Stimulated activated CD8-positive, alpha-beta memory T cell treated with anti-CD3 and anti-CD28 coated beads, Interleukin-7, amount 100 ng/mL, for 48 hours (primary cell): ENCODE measurements at regions not wholly inside any gene's neighbourhood (a gene's known extent, or its start where the extent isn't known, plus 50 kb on each side); places are given as distances from the start of the nearest gene placed in this dataset.
"Not testable (repeated sequence)": the region's sequence is repeated elsewhere in the genome, so short reads cannot be mapped to it uniquely, and the experiment has no call there.

ENCODE experiments used
- DNase-seq, 2 donors: peaks; one replicate each; pipeline ENCODE4 v3.0.0-alpha.2; 2020; ENCODE audit warnings: low read depth in 1 of 2; ENCODE audit errors: extremely low read depth in 1 of 2

DNA sequence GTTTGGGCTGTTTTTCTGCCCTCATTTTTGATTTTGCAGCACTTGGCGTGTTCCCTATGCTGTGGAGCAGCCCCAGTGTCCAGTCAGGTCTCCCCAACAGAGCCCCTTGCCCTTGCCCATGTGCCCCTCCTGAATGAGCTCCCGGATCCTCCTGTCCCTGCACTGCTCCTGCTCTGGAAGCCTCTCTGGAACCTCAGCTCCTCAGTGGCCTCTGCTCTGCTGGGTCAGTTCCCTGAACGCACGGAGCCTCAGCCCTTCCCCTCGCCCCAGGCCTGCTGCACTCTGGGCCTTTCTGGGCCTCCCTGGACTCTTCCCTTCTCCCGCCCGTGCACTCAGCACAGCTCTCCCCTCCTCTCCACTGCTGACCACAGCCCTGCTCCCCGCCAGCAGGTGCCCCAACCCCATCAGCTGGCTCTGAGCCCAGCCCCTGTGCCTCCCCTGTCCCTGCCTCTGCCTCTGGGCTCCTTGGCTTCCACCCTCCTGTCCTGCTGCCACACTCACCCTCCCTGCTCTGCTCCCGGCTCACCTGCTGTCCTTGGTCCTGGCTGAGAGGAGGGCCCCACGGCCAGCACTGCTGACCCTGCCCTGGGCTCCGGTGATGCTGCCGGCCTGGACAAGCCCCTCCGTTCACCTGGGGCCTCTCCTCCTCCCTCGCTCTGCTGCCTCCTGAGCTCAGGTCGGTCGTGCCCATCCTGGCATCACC, 220.6 kb downstream of the TMEM121 start:
- DNase-seq, result not testable (repeated sequence)

DNA sequence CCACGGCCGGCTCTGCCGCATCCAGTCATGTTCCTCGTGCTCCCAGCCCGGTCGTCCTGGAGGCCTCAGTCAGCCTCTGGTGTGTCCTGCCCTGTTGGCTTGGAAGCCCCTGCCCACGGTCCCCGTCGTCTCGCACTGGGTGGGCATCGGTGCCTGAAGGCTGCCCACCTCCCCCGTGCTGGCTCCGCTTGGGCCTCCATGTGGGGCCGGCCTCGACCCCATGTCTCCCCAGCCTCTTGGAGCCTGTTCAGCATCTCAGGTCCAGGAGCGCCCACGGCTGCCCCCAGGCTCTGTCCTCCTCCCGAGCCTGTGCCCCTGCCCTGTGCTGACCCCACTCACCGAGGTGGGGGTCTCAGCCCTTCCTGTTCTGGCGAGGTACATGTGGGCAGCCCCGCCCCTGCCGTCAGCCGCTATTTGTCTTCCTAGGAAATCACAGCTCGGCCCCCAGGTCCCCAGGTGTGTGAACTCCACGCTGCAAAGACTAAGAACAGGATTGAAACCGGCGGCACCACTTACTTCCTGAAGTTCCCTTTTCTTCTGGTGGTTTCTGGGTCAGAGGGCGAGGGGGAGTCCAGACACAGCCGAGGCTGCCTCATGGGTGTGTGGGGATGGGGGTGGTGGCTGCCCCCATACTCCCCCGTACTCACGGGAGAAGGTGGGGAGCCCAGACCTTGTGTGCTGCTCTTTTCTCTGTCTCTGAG, 221.3 kb downstream of the TMEM121 start:
- not testable (repeated sequence) for DNase-seq

DNA sequence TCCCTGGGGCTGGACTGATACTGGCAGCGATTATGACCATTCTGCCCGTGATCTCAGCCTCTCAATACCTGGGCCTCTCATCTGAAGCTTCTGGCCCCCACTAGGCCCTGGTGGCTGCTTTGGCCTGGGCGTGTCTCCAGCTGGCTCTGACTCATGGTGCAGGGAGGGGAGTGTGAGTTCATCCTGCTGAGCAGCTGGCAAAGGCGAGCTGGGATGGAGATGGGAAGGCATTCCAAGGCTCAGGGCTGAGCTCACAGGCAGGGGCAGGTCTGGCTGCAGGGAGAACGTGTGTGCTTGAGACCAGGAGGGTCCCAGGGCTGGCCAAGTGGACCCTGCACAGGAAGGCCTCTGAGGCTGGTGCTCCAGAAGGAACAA, 221.8 kb downstream of the TMEM121 start:
- DNase-seq, result no peak

- not testable (repeated sequence) for DNase-seq
Measured at GRCh38 chr14:105748710-105749109, 222.3 kb downstream of the TMEM121 start.

DNA sequence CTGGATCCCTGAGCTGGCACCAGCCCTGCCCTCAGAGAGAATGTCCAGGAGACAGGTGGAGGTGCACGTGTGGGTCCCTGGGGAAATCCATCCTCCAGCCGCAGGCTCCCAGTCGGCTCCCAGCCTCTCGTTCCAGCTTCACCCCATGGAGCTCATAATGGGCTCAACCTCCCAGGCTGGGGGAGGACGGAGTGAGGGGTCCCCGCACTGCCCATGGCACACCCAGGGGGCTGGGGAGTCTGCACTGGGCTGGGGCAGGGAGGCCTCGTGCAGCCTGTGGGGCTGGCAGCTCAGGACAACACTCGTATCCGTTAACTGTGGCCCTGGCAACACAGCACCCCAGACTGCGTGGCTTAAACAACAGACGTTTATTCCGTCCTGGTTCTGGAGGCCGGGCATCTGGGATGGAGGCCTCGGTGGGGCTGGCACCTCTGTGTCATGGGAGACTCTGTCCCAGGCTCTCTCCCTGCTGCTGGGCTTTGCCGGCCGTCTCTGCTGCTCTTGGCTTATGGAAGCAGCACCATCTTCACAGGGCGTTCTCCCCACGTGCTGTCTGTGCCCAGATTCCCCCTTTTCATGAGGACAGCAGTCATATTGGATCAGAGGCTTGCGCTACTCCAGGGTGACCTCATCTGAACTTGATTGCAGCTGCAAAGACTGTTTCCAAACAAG, 223.6 kb downstream of the TMEM121 start:
- not testable (repeated sequence) for DNase-seq

DNA sequence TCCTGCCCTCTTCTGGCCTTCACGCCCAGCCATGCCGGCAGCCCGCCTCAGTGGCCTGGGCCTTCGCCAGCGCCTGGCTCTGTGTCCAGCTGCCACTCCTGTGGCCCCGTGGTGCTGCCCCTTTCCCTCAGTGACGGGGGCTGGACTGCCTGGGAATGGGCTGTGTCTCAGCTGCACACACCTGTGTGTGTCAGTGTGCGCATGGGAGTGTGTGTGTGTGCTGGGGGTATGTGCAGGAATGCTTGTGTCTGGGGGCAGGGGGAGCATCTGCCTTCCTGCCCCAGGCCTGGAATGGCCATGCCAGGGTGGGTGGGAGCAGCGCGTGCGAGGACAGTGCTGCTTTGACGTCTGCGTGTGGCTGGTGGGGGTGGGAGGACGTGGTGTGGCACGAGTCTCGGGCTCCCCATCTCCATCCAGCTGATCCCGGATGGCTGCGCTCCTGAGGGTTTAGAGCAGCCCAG, 224.9 kb downstream of the TMEM121 start:
- DNase-seq, result not testable (repeated sequence)

- not testable (repeated sequence) for DNase-seq
Measured at GRCh38 chr14:105752420-105752819, 226.0 kb downstream of the TMEM121 start.

DNA sequence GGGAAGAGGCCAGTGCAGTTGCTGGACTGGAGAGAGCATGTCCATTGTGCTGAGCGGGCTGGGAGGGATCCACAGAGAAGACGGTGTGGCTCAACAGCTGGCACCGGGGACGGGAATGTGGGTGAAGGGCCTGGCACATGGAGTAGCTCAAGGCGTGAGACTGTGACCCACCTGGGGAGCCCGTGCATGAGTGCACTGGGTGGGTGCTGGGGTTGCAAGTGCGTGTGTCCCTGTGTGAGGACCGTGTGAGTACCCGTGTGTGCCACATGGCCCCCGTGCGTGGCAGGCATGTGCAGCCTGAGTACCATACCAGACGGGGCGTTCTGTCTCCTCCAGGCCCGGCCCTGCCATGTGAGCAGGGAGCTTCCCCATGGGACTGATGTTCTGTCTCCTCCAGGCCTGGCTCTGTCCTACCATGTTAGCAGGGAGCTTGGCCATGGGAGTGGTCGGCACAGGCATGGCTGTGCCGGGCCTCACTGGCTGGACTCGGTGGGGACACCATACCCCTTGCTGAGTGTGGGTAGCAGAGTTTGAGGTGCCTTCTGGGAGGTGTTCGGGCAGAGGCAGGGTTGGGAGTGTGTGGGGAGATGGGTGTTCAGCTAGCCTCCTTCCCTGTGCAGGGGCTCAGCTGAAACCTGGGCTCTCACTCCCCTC, 234.4 kb downstream of the TMEM121 start:
- DNase-seq, result no peak

GRCh38 chr14:105761345-105761740, 235.0 kb downstream of the TMEM121 start:
- DNase-seq, result not testable (repeated sequence)

DNA sequence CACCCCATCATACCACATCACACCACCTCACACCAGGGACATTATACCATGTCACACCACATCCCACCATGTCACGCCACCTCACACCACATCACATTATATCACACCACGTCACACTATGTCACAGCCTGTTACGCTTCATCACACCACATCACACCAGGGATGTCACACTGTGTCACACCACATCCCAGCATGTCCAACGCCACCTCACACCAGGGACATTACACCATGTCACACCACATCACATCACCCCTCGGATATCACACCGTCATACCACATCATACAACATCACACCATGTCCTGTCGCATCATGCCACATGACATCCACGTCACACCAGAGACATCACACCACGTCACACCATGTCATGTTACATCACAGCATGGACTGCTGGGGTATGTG, 235.5 kb downstream of the TMEM121 start:
- DNase-seq, result no peak

- not testable (repeated sequence) for DNase-seq
Measured at GRCh38 chr14:105762262-105762661, 235.9 kb downstream of the TMEM121 start.

DNA sequence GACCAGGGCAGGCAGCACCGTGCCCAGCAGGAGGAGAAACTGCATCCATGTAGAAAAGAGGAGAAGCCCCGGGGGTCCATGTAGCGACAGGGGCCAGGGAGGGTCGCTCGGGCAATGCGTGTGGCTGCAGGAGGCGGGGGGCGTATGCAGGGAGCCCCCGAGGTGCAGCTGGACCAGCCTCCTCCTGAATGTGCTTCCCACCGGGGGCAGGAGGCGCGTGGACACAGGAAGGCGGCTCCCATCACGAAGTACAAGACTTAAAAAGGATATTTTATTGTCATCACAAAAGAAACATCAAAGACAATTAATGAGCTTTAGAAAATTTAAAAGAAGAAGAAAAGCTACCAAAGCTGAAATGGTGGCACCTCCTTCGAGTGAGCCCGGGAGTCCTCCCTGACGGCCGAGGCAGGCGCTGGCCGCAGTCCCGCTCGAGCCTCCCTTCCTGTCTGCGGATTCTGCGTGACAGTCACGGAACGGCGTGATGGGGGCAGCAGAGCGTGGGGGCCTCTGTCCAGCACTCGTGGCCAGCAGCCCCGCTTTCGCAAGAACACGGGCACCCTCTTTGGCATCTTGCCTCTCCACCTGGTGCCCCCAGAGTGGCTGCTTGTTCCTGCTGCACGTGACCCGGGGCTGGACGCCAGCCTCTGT, 238.0 kb downstream of the TMEM121 start:
- not testable (repeated sequence) for DNase-seq

DNA sequence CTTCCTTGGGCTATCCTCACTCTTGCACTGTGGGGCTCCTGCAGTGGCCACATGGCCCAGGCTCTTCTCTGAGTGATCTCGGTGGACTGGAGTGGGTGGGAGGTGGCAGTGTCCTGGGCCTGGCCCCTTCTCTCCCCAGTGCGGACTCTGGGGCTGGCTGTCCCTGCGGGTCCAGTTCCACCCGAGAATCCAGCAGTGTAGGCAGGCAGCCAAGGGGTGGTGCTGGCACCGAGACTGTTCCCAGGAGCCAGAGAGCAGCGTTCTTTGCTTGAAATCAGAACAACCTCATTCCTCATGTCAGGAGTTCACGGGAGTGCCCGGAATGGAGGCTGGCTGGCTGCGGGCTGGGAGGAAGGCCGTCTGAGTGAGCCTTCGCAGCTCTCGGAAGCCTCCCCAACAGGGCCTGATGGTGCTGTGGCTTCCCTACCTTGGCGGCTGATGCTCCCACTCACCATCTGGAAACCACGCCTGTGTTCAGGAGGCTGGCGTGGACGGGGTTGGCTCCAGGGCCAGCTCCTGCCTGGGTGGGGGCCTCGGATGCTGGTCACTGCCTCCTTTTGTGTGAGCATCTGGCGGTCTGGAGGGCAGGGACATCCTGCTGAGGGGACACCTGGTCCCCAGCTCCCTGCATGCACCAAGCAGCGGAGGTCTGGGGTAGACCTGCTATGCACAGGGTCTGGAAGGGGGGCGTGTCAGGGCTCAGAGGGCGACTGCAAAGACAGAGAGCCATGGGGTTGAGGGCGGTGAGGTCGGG, 238.9 kb downstream of the TMEM121 start:
- DNase-seq, result not testable (repeated sequence)

GRCh38 chr14:105765893-105766614, 239.7 kb downstream of the TMEM121 start:
- no peak for DNase-seq

- no peak for DNase-seq
Measured at GRCh38 chr14:105767315-105767714, 240.9 kb downstream of the TMEM121 start.

DNA sequence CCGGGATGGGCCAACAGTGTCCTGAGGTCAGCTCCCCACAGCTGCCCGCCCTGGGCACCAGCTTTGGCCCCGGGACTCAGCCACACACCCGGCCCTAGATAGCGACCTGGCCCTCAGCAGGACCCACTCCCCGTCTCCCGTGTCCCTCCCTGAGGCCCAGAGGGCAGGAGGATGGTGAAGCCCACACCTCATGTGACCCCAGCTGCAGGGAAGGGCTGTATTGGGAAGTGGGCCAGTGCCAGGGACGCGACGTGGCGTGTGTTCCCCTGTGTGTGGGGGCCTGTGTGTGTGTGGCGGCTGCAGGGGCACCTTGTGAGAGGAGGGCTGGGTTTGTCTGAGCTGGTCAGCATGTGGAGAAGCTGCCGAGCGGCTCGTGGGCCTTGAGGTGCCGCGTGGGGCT, 241.7 kb downstream of the TMEM121 start:
- not testable (repeated sequence) for DNase-seq

DNA sequence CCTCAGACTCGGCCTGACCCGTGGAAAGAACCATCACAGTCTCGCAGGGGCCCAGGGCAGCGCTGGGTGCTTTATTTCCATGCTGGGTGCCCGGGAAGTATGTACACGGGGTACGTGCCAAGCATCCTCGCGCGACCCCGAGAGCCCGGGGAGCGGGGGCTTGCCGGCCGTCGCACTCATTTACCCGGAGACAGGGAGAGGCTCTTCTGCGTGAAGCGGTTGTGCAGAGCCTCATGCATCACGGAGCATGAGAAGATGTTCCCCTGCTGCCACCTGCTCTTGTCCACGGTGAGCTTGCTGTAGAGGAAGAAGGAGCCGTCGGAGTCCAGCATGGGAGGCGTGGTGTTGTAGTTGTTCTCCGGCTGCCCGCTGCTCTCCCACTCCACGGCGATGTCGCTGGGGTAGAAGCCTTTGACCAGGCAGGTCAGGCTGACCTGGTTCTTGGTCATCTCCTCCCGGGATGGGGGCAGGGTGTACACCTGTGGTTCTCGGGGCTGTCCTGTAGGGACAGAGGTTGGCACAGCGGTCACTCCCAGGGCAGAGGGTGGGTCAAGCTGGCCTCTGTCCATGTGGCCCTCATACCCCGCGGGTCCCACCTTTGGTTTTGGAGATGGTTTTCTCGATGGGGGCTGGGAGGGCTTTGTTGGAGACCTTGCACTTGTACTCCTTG, 242.8 kb downstream of the TMEM121 start:
- not testable (repeated sequence) for DNase-seq

- DNase-seq, result not testable (repeated sequence)
Measured at GRCh38 chr14:105770619-105771216, 244.3 kb downstream of the TMEM121 start.
